ENCODE measurements at regions not wholly inside any gene's neighbourhood (a gene's known extent, or its start where the extent isn't known, plus 50 kb on each side); places are given as distances from the start of the nearest gene placed in this dataset.

DNA sequence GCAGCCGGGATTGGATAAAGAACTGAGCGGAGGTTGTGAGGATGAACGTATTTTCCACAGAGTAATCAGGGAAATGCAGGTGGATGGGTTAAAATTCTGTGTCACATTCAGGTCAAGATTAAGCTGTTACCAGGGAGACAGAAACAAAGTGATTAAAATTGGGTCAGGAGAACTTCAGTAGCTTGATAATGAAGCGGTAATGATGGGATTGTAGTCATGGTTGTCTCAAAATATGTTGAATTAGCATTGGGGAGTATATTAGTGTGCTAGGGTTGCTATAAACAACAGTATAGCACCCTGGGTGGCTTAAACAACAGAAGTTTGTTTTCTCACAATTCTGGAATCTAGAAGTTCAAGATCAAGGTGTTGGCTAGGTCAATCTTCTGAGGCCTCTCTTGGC lies 155.5 kb downstream of the GJA1 start:
- no peak for TF ChIP-seq CTCF (IDR thresholded peaks at IDR 0.05)
- no peak for TF ChIP-seq POLR2AphosphoS5 (IDR thresholded peaks at IDR 0.05)
- no peak for TF ChIP-seq POLR2A (IDR thresholded peaks at IDR 0.05)

Data from stomach (tissue), 4 donors.